ENCODE measurements at regions not wholly inside any gene's neighbourhood (a gene's known extent, or its start where the extent isn't known, plus 50 kb on each side); places are given as distances from the start of the nearest gene placed in this dataset.

- intact Hi-C loops (cut with micrococcal nuclease; ENCODE audit: unreplicated experiment) = no loop called here
- H3K4me1 Mint-ChIP-seq (ENCODE audit: low read depth, unreplicated experiment) = no peaks in the 10 kb centered on the region
These were observed 88.1 kb upstream of the FAM171A1 start for GRCh38 chr10:15459218-15459617.

GRCh38 chr10:15457382-15457781 lies 86.3 kb upstream of the FAM171A1 start:
- ChIA-PET POLR2A (no interaction called here), CTCF (interaction anchor here (0.6 kb wide), 1 partner anchor 10 kb away, joined by 4 read pairs; no protein-coding TSS in a partner anchor)

More at GRCh38 chr10:15459218-15459617, 88.1 kb upstream of the FAM171A1 start:
- Mint-ChIP-seq H3K27ac (ENCODE audit: unreplicated experiment) (no peak overlapping the region), H3K9me3 (ENCODE audit: unreplicated experiment) (peaks cover 9% of the 10 kb centered on the region), H3K27me3 (ENCODE audit: insufficient read depth, unreplicated experiment) (peaks cover 13% of the 10 kb centered on the region), H3K4me3 (ENCODE audit: unreplicated experiment) (no peak overlapping the region), H3K36me3 (ENCODE audit: insufficient read depth, unreplicated experiment) (no peaks in the 10 kb centered on the region)
- TF ChIP-seq CTCF (IDR thresholded peaks at IDR 0.05; ENCODE audit: insufficient read depth in 1 of 2, low read depth in 1 of 2, low read length in 1 of 2, severe bottlenecking in 1 of 2, unreplicated experiment in 1 of 2) = no peak
- ChIA-PET CTCF (no interaction called here), POLR2A (no interaction called here)
- no TSS peak for BruUV-seq (replicated peaks)
- DNase-seq = no peak
- Histone ChIP-seq H3K4me1 (no peaks in the 10 kb centered on the region), H3K36me3 (ENCODE audit: control insufficient read depth, insufficient read depth, low read length) (no peaks in the 10 kb centered on the region), H3K27me3 (replicated peaks; ENCODE audit: control insufficient read depth, insufficient read depth, low read length) (no peaks in the 10 kb centered on the region), H3K4me3 (ENCODE audit: low read depth, low read length) (no peak overlapping the region), H3K9me3 (peaks cover 6% of the 10 kb centered on the region; the same call in 1 of the 2 replicates)

GRCh38 chr10:15455456-15455855 lies 84.4 kb upstream of the FAM171A1 start:
- Histone ChIP-seq H3K36me3 (ENCODE audit: control insufficient read depth, insufficient read depth, low read length) (no peaks in the 10 kb centered on the region), H3K4me3 (ENCODE audit: low read depth, low read length) (no peak overlapping the region), H3K4me1 (no peaks in the 10 kb centered on the region), H3K9me3 (peaks cover 6% of the 10 kb centered on the region; the same call in 1 of the 2 replicates), H3K27me3 (replicated peaks; ENCODE audit: control insufficient read depth, insufficient read depth, low read length) (no peaks in the 10 kb centered on the region)
- Mint-ChIP-seq H3K4me3 (ENCODE audit: unreplicated experiment) (no peak overlapping the region), H3K9me3 (ENCODE audit: unreplicated experiment) (peaks cover 9% of the 10 kb centered on the region), H3K4me1 (ENCODE audit: low read depth, unreplicated experiment) (no peaks in the 10 kb centered on the region), H3K27ac (ENCODE audit: unreplicated experiment) (no peak overlapping the region), H3K36me3 (ENCODE audit: insufficient read depth, unreplicated experiment) (no peaks in the 10 kb centered on the region), H3K27me3 (ENCODE audit: insufficient read depth, unreplicated experiment) (peaks cover 28% of the 10 kb centered on the region)
- ChIA-PET POLR2A (no interaction called here), CTCF (no interaction called here)
- intact Hi-C loops (cut with micrococcal nuclease; ENCODE audit: unreplicated experiment) = no loop called here
- no peak for DNase-seq
- no TSS peak for BruUV-seq (replicated peaks)
- TF ChIP-seq CTCF (IDR thresholded peaks at IDR 0.05; ENCODE audit: insufficient read depth in 1 of 2, low read depth in 1 of 2, low read length in 1 of 2, severe bottlenecking in 1 of 2, unreplicated experiment in 1 of 2) = no peak

More at GRCh38 chr10:15457382-15457781, 86.3 kb upstream of the FAM171A1 start:
- Histone ChIP-seq H3K36me3 (ENCODE audit: control insufficient read depth, insufficient read depth, low read length) (no peaks in the 10 kb centered on the region), H3K4me3 (ENCODE audit: low read depth, low read length) (no peak overlapping the region), H3K27me3 (replicated peaks; ENCODE audit: control insufficient read depth, insufficient read depth, low read length) (no peaks in the 10 kb centered on the region), H3K9me3 (peaks cover 6% of the 10 kb centered on the region; the same call in 1 of the 2 replicates), H3K4me1 (no peaks in the 10 kb centered on the region)
- intact Hi-C loops (cut with micrococcal nuclease; ENCODE audit: unreplicated experiment) = no loop called here
- no TSS peak for BruUV-seq (replicated peaks)
- Mint-ChIP-seq H3K27ac (ENCODE audit: unreplicated experiment) (no peak overlapping the region), H3K9me3 (ENCODE audit: unreplicated experiment) (peaks cover 9% of the 10 kb centered on the region), H3K27me3 (ENCODE audit: insufficient read depth, unreplicated experiment) (peaks cover 14% of the 10 kb centered on the region), H3K4me3 (ENCODE audit: unreplicated experiment) (no peak overlapping the region), H3K4me1 (ENCODE audit: low read depth, unreplicated experiment) (no peaks in the 10 kb centered on the region), H3K36me3 (ENCODE audit: insufficient read depth, unreplicated experiment) (no peaks in the 10 kb centered on the region)
- DNase-seq = no peak
- TF ChIP-seq CTCF (IDR thresholded peaks at IDR 0.05; ENCODE audit: insufficient read depth in 1 of 2, low read depth in 1 of 2, low read length in 1 of 2, severe bottlenecking in 1 of 2, unreplicated experiment in 1 of 2) = no peak

Measured in Caco-2 (cell line).